Liver (tissue), 7 donors: ENCODE measurements at regions not wholly inside any gene's neighbourhood (a gene's known extent, or its start where the extent isn't known, plus 50 kb on each side); places are given as distances from the start of the nearest gene placed in this dataset.

ENCODE experiments used
- DNase-seq: peaks from one replicate; pipeline ENCODE4 v3.0.0-alpha.2; 2017; ENCODE audit warnings: low spot score
- H3K27ac ChIP-seq, 2 donors: one replicate each; pipeline ENCODE4 v1.7.0; 2013; ENCODE audit warnings: inconsistent platforms in 2 of 2, low read length in 2 of 2, control low read depth in 1 of 2, low read depth in 1 of 2, mild to moderate bottlenecking in 1 of 2
- H3K27me3 ChIP-seq, 4 donors: one replicate each; pipeline versions ENCODE4 v1.6.1 to v1.7.0; 2013; ENCODE audit warnings: low read length in 3 of 4, inconsistent platforms in 1 of 4, mild to moderate bottlenecking in 1 of 4, moderate library complexity in 1 of 4; ENCODE audit not compliant: control insufficient read depth in 4 of 4, insufficient read depth in 4 of 4
- H3K36me3 ChIP-seq, 4 donors: one replicate each; pipeline versions ENCODE4 v1.6.1 to v1.7.0; 2013; ENCODE audit warnings: low read length in 3 of 4, mild to moderate bottlenecking in 3 of 4, low read depth in 1 of 4, moderate library complexity in 1 of 4; ENCODE audit not compliant: control insufficient read depth in 4 of 4, insufficient read depth in 3 of 4
- H3K4me1 ChIP-seq, 4 donors: one replicate each; pipeline versions ENCODE4 v1.6.1 to v1.7.0; 2013; ENCODE audit warnings: low read length in 3 of 4, mild to moderate bottlenecking in 3 of 4, moderate library complexity in 1 of 4; ENCODE audit not compliant: control insufficient read depth in 4 of 4, insufficient read depth in 4 of 4
- H3K4me3 ChIP-seq, 3 donors: one replicate each; pipeline versions ENCODE4 v1.6.1 to v1.7.0; 2013; ENCODE audit warnings: low read length in 3 of 3, control low read depth in 1 of 3, low read depth in 1 of 3, mild to moderate bottlenecking in 1 of 3
- H3K9ac ChIP-seq, 2 donors: one replicate each; pipeline ENCODE4 v1.7.0; 2013; ENCODE audit warnings: low read length in 2 of 2, mild to moderate bottlenecking in 2 of 2, moderate library complexity in 2 of 2, control low read depth in 1 of 2, low read depth in 1 of 2
- H3K9me3 ChIP-seq, 4 donors: one replicate each; pipeline versions ENCODE4 v1.6.1 to v1.7.0; 2013; ENCODE audit warnings: low read length in 3 of 4; ENCODE audit not compliant: control insufficient read depth in 4 of 4
- FOXA1 ChIP-seq: IDR thresholded peaks from 2 replicates; pipeline ENCODE4 v1.6.1; 2016; ENCODE audit warnings: antibody characterized with exemption
- GABPA ChIP-seq, 2 donors: IDR thresholded peaks in 1 of 2; conservative IDR thresholded peaks in 1 of 2; 2 replicates each; pipeline ENCODE4 v1.6.1; 2016; ENCODE audit warnings: antibody characterized with exemption in 2 of 2, mild to moderate bottlenecking in 1 of 2, moderate library complexity in 1 of 2
- HNF4A ChIP-seq, 2 donors: conservative IDR thresholded peaks; 2 replicates each; pipeline ENCODE4 v1.6.1; 2016; ENCODE audit warnings: antibody characterized with exemption in 2 of 2, mild to moderate bottlenecking in 2 of 2
- HNF4G ChIP-seq: IDR thresholded peaks from 2 replicates; pipeline ENCODE4 v1.6.1; 2016; ENCODE audit warnings: antibody characterized with exemption
- JUND ChIP-seq, 2 donors: IDR thresholded peaks; 2 replicates each; pipeline ENCODE4 v1.6.1; 2016; ENCODE audit warnings: antibody characterized with exemption in 2 of 2
- NR2F2 ChIP-seq: IDR thresholded peaks from 2 replicates; pipeline ENCODE4 v1.6.1; 2016; ENCODE audit warnings: antibody characterized with exemption
- RAD21 ChIP-seq, 2 donors: IDR thresholded peaks; 2 replicates each; pipeline ENCODE4 v1.6.1; 2016; ENCODE audit warnings: antibody characterized with exemption in 2 of 2, mild to moderate bottlenecking in 2 of 2
- SP1 ChIP-seq: IDR thresholded peaks from 2 replicates; pipeline ENCODE4 v1.6.1; 2018; ENCODE audit warnings: antibody characterized with exemption, mild to moderate bottlenecking
- TAF1 ChIP-seq: conservative IDR thresholded peaks from 2 replicates; pipeline ENCODE4 v1.6.1; 2016; ENCODE audit warnings: antibody characterized with exemption, mild to moderate bottlenecking
- YY1 ChIP-seq: IDR thresholded peaks from 2 replicates; pipeline ENCODE4 v1.6.1; 2016; ENCODE audit warnings: antibody characterized with exemption, mild to moderate bottlenecking
- WGBS: extraction: QIAGEN DNeasy Blood & Tissue Kit; methylation state at CpG from one replicate; pipeline ENCODE4 v1.1.7; 2013; 5-methylcytosine and 5-hydroxymethylcytosine counted together
- TF ChIP-seq, protein P1 (sequence below): IDR thresholded peaks from 2 replicates; pipeline ENCODE4 v1.6.1; 2016; ENCODE audit warnings: antibody characterized with exemption
- TF ChIP-seq, protein P2 (sequence below): IDR thresholded peaks from 2 replicates; pipeline ENCODE4 v1.6.1; 2016; ENCODE audit warnings: antibody characterized with exemption
- TF ChIP-seq, protein P3 (sequence below): IDR thresholded peaks from 2 replicates; pipeline ENCODE4 v1.6.1; 2016; ENCODE audit warnings: antibody characterized with exemption
- TF ChIP-seq, protein P4 (sequence below): IDR thresholded peaks from 2 replicates; pipeline ENCODE4 v1.6.1; 2016; ENCODE audit warnings: antibody characterized with exemption, mild to moderate bottlenecking
- donor health status: healthy.
- donor health status: healthy.
- donor health status: healthy.
- donor health status: healthy.

DNA sequence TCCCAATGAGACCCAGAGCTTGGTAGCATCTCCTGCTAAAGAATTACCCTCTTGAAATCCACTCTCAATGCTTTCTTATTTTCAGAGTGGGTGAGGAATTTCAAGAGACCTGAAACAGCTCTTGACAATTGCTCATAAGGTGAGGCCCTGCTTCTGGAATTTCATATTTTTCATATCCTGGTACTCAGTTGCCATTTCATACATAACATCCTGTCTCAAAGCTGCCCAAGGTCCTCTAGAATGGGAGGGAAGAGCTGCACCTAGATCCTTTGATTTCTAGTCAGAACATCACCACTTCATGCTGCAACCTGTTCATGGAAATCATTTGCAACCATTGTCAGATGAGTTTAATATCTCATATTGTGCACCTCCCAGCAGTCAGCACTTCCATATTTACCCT, 404.8 kb upstream of the GALNT5 start (continued):
- TF ChIP-seq, protein P1, sequence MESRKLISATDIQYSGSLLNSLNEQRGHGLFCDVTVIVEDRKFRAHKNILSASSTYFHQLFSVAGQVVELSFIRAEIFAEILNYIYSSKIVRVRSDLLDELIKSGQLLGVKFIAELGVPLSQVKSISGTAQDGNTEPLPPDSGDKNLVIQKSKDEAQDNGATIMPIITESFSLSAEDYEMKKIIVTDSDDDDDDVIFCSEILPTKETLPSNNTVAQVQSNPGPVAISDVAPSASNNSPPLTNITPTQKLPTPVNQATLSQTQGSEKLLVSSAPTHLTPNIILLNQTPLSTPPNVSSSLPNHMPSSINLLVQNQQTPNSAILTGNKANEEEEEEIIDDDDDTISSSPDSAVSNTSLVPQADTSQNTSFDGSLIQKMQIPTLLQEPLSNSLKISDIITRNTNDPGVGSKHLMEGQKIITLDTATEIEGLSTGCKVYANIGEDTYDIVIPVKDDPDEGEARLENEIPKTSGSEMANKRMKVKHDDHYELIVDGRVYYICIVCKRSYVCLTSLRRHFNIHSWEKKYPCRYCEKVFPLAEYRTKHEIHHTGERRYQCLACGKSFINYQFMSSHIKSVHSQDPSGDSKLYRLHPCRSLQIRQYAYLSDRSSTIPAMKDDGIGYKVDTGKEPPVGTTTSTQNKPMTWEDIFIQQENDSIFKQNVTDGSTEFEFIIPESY: no peak
- TF ChIP-seq YY1 (no peak), RAD21 (IDR thresholded peaks at IDR 0.05) (no peak)

- no peak overlapping the region for H3K9ac ChIP-seq
- H3K9me3 ChIP-seq: no peaks in the 10 kb centered on the region
- no peaks in the 10 kb centered on the region for H3K4me1 ChIP-seq
- no peak for DNase-seq
- H3K4me3 ChIP-seq: no peak overlapping the region
- H3K27me3 ChIP-seq: no peaks in the 10 kb centered on the region
- no peak overlapping the region for H3K27ac ChIP-seq
- TF ChIP-seq HNF4G (no peak), FOXA1 (no peak), GABPA (IDR thresholded peaks at IDR 0.05 in 1 of 2, conservative IDR thresholded peaks at IDR 0.05 in 1 of 2) (no peak), NR2F2 (no peak), RAD21 (IDR thresholded peaks at IDR 0.05) (no peak), TAF1 (no peak), JUND (IDR thresholded peaks at IDR 0.05) (no peak), HNF4A (conservative IDR thresholded peaks at IDR 0.05) (no peak), SP1 (no peak), YY1 (no peak)
- TF ChIP-seq, protein P2, sequence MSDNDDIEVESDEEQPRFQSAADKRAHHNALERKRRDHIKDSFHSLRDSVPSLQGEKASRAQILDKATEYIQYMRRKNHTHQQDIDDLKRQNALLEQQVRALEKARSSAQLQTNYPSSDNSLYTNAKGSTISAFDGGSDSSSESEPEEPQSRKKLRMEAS: no peak
- TF ChIP-seq, protein P3, sequence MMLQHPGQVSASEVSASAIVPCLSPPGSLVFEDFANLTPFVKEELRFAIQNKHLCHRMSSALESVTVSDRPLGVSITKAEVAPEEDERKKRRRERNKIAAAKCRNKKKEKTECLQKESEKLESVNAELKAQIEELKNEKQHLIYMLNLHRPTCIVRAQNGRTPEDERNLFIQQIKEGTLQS: no peak
- TF ChIP-seq, protein P1: no peak
- TF ChIP-seq, protein P4, sequence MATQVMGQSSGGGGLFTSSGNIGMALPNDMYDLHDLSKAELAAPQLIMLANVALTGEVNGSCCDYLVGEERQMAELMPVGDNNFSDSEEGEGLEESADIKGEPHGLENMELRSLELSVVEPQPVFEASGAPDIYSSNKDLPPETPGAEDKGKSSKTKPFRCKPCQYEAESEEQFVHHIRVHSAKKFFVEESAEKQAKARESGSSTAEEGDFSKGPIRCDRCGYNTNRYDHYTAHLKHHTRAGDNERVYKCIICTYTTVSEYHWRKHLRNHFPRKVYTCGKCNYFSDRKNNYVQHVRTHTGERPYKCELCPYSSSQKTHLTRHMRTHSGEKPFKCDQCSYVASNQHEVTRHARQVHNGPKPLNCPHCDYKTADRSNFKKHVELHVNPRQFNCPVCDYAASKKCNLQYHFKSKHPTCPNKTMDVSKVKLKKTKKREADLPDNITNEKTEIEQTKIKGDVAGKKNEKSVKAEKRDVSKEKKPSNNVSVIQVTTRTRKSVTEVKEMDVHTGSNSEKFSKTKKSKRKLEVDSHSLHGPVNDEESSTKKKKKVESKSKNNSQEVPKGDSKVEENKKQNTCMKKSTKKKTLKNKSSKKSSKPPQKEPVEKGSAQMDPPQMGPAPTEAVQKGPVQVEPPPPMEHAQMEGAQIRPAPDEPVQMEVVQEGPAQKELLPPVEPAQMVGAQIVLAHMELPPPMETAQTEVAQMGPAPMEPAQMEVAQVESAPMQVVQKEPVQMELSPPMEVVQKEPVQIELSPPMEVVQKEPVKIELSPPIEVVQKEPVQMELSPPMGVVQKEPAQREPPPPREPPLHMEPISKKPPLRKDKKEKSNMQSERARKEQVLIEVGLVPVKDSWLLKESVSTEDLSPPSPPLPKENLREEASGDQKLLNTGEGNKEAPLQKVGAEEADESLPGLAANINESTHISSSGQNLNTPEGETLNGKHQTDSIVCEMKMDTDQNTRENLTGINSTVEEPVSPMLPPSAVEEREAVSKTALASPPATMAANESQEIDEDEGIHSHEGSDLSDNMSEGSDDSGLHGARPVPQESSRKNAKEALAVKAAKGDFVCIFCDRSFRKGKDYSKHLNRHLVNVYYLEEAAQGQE: no peak
- H3K36me3 ChIP-seq: no peaks in the 10 kb centered on the region
- 63% methylated on average over 2 of the region's 2 CpGs for WGBS
Measured at GRCh38 chr2:156864325-156864724, 393.2 kb upstream of the GALNT5 start.
